GM19372 (cell line): ENCODE measurements at regions not wholly inside any gene's neighbourhood (a gene's known extent, or its start where the extent isn't known, plus 50 kb on each side); places are given as distances from the start of the nearest gene placed in this dataset.

Source experiments
- ATAC-seq: cut with Tn5 transposase; IDR thresholded peaks from one replicate; pipeline ENCODE4 v1.9.1; 2021; ENCODE audit warnings: mild to moderate bottlenecking, low read depth, moderate library complexity; ENCODE audit not compliant: unreplicated experiment

DNA sequence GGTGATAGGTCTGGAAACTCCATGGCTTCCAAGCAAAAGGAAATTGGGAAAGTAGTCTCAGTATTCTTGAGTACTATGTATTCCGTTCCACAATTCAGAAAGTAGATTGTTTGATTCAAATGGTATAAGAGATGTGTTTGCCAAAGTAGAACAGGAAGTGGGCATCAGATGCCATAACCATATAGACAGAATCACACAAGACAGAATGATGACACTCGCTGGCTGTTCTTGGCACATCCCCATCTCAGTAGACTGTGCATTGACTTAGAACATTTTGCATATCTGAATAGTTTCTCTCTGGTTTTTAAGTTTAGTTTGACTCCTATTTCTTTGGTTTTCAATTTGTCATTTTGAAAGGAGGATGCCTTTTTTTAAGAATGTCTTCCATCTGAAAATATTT lies 221.1 kb upstream of the RGS6 start:
- ATAC-seq = no peak

DNA sequence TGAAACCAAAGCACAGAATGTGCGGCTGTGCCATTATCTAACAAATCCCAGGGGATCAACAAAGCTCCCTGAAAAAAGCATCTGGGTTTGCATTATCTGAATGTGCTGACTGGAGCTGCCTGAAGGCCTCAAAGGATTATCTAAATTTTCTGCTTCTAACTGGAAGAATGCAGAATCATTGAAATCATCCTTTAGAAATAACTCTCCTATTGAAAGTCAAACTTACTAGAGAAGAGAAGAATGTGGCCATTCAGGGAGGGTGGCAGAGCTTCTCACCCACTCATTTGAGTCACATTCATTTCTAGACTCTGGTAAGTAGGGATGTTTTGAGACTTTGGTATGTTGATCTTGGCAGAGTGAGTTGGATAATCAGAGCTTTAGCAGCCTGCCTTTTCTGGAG lies 220.6 kb upstream of the RGS6 start:
- ATAC-seq = no peak

DNA sequence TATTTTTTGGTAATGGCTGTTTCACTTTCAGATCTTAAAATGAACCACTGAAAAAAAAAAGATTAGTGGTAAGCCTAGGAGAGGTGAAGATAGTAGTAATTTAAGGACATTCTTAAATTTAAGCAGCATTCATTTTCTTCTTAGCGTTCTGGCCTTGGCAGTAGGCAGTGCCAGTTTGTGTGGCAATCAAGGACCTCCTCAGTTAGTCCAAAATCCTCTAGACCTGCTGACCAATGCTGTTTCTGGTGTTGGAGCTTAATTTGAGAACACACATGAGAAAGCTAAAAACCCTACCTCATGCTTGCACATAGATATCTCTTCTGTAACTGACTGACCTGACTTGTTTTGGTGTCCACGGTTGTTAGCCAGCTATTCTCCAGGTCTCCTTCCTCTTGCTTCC lies 219.8 kb upstream of the RGS6 start:
- no peak for ATAC-seq

DNA sequence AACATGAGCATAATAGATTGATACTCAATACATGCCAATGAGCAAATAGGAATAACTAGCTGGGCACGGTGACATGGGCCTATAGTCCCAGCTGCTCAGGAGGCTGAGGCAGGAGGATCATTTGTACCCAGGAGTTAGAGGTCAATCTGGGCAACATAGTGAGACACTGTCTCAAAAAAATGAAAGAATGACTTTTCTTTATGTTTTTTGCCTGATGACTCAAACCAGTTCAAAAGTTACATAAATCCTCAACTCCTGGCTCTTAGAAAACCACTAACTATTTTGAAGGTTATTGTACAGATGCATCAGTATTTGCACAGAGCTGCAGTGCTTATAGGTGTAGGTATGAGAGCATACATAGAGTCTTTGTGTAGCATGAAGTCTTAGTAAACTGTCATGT lies 219.2 kb upstream of the RGS6 start:
- ATAC-seq = no peak

DNA sequence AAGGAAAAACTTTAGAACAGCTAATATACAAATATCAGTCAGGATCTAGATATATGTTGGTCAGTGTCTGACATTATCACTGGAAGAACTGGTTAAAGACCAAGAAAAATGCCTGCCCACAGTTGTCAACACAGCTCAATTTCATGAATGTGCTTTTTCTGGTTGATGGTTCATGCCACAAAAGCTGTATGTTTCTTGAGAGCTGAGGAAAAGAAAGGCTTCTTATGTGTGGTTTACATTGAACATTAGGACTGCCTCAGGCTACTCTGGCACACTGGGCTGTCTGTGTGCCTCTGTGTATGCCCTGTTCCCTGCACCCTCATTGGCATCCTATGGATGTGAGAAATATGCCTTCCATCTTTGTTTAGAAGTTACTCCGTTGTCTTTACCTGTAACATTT lies 218.8 kb upstream of the RGS6 start:
- no peak for ATAC-seq

DNA sequence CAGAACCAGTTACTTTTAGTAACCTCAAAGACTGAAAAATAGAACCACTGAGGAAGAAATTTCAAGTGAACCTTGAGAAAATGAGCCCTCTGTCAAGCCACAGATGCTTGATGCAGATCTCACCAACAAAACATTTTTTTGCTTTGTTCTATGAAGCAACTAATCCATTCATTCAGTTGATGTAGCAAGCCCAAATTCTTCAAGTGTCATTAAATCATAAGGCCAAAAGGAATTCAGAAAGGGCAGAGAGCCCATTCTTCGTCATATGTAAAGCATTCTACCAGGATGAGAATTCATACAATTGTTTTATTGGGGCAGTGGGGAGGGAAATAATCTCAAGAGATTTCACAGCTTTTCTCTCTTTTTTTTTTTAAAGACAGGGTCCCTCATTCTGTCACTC lies 218.0 kb upstream of the RGS6 start:
- no peak for ATAC-seq

DNA sequence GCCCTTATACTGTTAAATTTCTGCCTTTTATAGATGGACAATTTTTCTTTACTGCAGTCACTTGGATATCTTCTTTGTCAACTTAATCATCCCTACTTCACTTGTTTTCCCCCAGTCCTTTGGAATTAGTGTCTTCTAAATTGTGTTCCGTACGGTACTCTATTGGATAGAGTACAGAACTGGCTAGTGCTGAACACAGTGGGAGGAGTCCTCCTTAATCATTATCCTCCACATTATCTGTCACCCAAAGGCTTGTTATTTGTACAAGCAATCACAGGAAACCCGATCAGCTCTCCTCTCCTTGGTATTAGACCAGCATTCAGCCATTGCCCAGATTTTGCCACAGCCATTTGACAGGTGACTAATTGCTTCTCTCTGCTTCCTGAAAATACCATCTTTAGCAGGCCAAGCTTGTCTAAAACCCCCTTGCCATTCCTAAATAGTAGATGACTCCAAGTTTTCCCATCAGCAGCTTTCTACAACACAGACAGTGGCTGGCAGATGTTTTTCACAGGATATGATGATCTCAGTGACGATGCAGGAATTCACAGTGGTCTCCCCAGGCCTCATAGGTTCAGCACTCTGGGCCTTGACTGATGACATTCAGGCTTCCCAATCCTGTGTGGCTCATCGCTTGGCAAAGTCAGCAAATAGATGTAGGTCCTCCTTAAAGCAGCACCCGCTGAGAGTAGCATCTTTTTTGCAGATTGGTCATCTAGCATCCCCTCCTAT lies 216.0 kb upstream of the RGS6 start:
- no peak for ATAC-seq

DNA sequence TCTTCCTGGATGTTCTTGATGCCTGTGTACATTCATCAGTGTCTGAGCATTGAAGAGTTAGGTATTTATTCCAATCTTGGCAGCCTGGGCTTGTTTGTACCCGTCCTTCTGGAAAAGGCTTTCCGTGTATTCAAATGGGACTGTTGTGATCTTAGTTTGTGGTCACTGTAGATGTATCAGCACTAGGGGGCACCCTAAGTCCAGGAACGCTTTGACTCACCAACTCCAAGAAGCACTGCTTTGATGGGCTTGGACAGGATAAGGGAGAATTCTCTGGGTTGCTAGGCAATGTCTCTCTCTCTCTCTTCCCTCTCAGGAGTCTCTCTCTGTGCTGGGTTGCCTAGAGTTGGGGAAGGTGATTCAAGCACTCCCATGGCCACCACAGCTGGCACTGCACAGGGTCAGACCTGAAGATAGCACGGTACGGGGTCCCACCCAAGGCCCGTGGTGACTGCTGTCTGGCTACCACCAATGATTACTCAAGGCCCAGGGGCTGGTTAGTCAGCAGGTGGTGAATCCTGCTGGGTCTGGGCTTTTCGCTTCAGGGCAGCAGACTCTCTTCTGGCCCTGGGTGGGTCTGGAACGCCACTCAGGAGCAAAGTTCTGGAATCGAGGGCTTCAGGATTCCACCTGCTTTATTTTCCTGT lies 211.1 kb upstream of the RGS6 start:
- no peak for ATAC-seq

DNA sequence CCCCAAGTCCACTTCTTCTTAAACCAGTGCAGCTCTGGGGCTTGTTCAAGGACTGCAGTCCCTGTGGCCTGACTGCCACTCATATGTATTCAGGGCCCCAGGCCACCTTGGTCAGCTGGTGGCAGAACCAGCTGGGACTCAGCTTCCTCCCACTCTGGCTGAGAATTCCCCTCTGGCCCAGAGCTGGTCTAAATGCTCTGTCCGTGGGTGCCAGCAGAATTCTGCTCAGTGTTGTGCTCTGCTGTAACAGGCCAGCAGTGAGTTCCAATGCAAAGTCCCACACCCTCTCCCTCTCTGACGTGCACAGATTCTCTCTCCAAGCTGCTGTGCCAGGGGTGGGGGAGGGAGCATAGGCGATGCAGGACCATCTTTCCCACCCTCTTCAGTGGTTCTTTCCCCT lies 210.4 kb upstream of the RGS6 start:
- ATAC-seq = no peak

DNA sequence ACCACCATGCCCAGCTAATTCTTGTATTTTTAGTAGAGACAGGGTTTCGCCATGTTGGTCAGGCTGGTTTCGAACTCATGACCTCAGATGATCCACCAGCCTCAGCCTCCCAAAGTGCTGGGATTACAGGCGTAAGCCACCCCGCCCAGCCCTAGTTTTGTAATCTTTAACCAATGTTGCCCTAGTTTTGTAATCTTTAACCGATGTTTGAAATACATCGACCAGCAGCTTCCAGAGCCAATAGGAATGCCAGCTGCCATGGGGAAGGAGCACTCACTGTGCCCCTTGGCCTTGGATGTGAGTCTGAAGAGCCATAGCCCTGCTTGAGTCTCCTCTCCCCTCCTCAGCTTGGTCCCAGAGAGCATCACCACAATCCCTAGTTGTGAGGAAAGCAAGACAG lies 209.3 kb upstream of the RGS6 start:
- no peak for ATAC-seq

DNA sequence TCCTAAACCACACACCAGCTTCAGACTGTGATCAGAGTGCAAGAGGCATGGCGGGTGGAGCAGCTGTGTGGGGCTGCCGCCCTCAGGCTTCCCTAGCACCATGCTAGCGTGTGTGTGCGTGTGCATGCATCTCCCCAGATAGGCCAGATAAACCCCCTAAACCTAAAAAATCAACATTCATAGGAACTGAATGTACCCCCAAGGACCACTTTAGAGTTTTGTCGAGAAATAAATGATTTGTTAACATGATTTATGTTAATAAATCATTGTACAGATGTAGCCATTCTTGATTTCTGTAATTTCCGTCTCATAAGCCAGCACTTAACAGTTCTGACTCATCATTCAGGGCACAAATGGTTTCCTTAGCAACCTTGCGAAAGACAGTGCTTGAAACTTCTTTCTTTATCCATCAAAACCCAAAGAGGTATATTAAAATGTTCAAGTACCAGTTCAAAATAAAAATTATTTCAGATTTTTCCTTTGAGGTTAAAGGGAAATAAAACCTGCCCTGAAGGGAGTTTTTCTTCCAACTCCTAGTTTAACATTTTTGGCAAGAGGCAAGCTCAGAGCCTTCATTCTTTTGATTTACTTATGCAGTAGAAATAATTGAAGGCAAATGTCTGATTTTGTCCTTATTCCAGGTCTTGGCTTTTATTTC lies 206.2 kb upstream of the RGS6 start:
- ATAC-seq = no peak

DNA sequence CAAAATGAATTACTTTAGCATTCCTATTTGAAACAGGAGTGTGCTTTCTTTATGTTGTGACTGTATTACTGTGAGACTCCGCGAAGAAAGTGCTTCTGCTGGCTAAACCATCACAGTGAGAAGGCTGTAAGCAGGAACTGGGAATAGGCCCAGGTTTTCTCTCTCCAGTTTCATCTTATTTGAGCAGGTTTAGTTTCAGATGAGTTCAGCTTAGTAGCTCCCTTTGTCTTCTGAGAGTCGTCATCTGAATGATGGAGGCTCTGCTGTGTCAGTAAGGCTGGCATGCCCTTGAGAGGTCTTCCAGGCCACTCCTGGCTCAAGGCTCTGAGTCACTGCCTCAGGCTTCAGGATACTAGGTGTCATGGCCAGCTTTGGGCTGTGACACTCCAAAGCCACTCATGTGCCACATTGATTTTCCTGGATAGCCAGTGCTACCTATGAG lies 205.6 kb upstream of the RGS6 start:
- no peak for ATAC-seq

DNA sequence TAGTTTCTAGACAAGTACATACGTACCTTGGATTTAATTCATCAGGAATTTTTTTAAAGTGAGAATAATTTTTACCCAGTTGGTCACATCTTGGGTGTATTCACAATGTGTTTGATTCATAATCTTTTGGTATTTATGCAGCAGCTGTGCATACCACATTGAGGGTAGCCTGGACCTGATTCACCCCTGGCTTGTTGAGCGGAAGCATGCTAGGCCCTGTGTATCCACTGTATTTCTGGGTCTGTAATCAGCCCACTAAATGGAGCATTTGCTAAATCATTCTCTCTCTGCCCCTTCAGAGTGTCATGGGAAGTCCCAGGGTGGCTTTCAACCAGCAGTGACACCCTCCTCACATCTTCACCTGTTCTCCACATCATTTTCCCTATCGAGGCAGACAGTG lies 203.8 kb upstream of the RGS6 start:
- no peak for ATAC-seq

DNA sequence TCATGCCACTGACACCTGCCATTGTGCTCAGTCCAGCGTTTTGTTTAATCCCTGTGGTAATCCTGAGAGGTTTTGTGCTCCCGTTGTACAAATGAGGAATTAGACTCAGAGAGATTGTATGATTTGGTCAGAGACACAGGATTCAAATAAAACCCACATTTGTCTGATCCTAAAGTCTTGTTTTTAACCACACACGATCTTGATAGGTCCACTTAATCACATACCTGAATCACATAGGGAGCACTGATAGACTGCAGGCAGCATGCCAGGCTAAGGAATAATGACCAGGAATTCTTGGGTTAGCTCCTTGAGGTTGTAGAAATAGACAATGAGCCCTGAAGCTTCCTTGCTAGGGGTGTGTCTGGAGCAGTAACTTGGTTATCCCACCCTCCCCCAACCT lies 202.6 kb upstream of the RGS6 start:
- ATAC-seq = no peak

DNA sequence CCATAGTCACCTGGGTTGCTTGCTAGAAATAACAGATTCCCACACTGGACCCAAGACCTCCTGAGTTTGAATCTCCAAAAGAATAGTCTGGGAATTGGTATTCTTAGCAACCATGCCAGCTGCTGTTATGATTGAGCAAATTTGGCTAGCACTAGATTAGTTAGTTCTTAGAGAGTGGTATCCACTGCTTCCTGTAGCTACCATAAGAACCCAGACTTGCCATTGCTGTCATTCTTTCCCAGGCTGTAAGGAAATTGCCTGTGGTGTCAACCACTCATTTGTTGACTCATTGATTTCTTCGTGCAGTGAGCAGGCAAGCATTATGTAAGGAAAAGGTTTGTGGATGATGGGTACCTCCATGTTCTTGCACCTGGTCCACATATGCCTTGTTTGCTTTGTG lies 201.8 kb upstream of the RGS6 start:
- no peak for ATAC-seq

DNA sequence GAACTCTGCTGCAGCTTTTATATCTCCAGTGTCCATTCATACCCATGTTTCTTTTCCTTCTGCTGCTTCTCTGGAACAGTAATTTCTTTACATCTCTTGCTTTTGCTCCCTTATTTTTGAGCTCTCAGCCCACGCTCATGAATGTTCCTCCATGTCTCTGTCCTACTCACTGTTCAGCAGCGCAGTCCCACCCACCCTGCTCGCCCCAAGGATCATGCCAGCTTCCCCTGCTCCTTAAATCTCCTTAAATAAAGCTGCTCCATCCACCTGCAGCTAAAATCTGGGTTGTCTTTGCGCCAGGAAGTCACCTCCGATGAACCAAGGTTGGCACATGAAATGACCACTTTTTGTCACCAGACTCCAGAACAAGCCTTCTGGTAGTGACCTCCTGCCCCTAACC lies 201.1 kb upstream of the RGS6 start:
- no peak for ATAC-seq

DNA sequence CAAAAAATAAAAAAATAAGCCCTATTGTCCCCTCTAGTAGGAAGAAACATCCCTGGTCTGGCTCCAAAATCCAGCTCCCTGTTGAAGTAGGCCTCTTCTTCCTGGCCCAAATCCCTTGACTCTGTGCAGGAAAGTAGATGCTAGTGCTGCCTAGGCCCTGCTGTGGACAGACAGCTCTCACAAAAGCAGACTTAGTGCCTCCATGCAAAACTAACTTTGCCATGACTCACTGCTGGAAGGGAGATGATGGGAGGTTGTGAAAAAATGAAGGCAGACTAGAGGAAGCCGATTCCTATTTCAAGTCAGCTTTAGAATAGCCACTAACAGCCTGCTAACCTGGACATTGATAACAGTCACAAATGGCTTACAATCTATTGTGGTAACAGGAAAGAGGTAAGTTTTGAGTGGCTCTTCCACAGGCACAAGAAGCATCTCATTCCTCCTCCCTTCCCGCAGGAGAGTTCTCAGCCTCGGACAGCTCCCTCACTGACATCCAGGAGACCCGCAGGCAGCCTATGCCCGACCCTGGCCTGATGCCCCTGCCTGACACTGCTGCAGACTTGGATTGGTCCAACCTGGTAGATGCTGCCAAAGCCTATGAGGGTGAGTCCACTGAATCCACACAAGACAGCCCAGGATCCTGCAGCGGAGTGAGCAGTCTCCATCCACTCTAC lies 198.9 kb upstream of the RGS6 start:
- no peak for ATAC-seq

DNA sequence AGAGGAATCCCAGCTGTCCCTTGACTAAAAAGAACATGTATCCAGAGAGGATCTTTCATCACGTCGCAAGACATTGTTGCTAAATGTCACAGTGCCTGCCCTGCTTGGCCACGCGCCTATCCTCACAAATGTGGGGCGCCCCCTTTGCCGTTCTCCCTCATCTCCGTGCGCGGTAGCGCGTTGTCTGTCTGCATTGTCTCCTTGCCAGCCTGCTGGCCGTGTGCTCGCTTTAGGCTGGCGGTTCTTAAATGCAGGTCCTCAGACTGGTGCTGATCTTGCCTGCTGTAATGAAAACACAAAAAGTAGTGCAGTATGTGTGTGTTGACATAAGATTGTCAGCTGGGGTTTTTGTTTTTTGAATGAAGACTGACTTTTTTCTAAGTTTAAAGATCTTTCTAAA lies 198.2 kb upstream of the RGS6 start:
- ATAC-seq = no peak

DNA sequence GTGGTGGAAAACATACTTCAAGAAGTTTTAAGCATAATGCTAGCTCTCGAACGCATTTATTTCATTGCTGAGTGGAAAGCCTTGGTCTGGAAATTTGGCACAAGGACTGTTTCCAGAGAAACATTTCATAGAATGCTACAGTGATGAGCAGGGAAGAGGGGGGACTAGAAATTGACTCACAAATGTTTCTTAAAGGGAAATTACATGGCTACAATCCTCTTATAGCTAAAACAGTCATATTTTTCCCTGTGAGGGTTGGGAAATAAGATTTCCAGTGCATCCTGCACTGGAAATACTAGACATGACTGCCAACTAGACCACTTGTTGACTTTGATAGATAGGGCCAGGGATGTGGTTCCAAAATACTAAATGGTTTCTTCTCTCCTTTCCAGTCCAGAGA lies 197.3 kb upstream of the RGS6 start:
- ATAC-seq = no peak

DNA sequence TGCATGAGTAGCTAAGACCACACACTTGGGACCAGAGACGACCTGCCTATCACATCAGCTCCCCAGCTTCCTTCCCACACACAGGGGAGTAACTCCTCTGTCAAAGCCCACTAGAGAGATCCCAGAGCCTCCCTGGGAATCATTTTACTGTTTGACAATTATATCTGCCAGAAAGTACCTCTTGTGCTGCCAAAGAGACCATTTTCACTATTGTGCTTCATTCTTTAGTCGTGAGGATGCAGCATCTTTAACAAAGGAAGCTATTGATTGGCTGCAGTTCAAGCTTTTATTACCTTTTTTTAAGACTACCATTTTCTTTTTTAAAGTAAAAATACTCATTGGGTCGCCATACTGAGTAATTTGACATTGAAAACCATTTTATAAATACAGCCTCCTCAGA lies 194.5 kb upstream of the RGS6 start:
- no peak for ATAC-seq

DNA sequence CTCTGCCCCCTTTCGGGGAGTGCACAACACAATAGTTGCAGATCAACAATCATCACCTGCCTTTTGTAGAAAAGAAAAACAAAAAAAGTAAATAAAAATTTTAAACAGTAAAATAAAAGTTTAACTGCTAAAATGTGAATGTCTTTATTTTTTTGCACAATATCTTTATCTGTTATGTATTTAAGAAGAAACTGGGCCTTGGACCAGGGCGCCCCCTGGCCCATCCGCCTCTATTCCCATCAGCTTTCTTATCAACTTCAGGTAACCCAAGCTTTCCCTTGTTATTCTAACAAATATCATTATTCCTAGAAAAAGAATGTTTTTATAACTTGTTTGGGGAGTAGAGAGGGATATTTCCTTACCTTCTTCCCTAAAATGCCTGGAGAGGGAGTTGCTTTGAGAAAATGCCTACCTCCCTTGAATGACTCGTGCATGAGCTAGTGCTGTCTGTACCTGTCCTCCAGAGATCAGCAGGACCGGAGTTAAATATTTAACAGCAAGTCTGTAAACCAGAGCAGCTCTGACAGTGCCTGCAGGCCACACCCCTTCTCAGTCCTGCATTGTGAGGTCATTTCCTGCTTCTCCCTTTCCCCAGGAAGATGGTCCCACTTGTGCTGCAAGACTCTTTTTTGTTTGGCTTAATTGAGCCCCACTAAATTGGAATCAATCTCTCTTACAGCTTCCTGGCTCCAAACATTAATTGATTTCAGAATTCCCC lies 192.8 kb upstream of the RGS6 start:
- no peak for ATAC-seq
